Renal cortex interstitium (tissue), 11 donors: ENCODE measurements at regions not wholly inside any gene's neighbourhood (a gene's known extent, or its start where the extent isn't known, plus 50 kb on each side); places are given as distances from the start of the nearest gene placed in this dataset.

ENCODE experiments used
- DNase-seq, 11 donors: peaks; one replicate each; pipeline ENCODE4 v3.0.0-alpha.2; 2013; ENCODE audit warnings: low read depth in 9 of 11, low spot score in 4 of 11; ENCODE audit errors: extremely low read depth in 1 of 11

DNA sequence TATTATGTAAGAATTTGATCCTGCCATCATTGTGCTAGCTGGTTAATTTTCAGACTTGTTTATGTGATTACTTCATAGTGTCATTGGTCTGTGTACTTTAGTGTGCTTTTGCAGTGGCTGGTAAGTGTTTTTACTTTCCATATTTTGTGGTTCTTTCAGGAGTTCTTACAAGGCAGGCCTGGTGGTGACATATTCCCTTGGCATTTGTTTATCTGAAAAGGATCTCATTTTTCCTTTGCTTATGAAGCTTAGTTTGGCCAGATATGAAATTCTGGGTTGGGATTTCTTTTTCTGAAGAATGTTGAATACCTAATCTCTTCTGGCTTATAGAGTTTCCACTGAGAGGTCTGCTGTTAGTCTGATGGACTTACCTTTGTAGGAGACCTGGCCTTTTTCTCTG lies 72.8 kb upstream of the MC4R start:
- no peak for DNase-seq

DNA sequence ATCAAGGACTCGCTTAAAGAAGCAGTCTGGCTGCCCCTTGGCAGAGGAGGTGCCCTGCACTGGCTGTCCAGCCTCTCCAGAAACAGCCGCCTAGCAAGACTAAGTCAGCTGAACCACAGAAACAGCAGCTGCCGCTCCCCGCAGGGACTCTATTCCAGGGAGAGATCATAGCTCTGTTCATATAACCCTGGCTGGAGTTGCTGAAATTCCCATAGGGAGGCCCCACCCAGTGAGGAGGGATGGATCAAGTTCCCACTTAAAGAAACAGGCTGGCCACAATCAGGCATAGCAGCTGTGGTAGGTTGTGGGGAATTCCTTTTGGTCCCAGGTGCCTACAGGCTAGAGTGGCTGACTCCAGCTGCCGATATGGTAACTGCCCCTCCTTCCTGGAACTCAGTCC lies 74.2 kb upstream of the MC4R start:
- no peak for DNase-seq

DNA sequence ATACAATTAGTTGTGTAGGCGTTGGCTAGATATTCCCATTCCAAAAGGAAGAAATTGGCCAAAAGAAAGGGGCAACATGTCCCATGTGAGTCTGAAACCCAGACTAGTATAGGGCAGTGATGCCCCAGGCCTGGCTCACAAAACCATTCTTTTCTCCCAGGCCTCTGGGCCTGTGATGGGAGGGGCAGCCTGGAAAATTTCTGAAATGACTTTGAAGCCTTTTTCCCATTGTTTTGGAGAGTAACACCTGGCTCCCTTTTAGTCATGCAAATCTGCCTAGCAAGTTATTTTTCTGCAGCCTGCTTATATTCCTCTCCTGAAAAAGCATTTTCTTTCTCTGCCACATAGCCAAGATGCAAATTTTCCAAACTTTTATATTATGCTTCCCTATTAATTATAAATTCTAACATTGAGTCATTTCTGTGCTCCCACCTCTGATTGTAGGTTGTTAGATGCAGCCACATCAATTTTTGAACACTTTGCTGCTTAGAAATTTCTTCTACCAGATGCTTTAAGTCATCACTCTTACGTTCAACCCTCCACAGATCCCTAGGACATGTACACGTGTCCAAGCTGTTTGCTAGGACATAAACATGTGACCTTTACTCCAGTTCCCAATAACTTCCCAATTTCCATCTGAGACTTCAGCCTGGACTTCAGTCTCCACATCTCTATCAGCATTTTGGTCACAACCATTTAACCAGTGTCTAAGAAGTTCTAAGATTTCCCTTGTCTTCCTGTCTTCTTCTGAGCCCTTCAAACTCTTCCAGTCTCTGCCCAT lies 76.1 kb upstream of the MC4R start:
- no peak for DNase-seq

DNA sequence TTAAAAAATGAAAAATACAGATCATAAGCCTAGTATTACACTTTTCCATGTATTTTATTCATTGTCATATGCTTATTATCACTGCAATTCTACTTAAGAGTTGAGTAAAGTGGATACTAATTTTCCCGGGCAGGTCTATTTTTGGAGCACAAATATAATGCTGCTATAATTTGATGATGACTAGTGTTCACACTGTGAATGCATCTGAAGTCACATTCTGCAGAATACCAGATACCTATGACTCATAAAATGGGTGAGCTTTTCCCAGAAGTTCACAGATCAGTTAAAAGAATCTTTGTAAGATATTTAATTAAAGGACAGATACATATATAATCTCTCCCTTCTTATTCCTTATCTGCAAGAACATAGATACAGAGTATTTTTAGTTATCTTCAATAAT lies 79.8 kb upstream of the MC4R start:
- DNase-seq, result no peak

DNA sequence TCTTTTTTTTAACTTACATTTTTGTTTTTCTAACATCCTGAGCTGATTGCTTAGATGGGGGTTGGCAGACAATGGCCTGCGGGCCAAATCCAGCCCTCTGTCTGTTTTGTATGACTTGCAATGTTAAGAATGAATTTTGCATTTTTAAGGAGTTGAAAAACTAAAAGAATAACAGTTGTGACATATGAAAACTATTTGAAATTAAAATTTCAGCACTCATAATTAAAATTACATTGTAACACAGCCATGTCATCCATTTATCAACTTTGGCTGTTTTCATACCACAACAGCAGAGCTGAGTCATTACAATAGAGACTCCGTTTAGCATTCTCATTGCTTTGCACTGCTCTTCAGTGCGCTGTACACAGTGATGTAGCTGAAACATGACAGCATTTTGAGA lies 94.1 kb upstream of the MC4R start:
- DNase-seq, result no peak

DNA sequence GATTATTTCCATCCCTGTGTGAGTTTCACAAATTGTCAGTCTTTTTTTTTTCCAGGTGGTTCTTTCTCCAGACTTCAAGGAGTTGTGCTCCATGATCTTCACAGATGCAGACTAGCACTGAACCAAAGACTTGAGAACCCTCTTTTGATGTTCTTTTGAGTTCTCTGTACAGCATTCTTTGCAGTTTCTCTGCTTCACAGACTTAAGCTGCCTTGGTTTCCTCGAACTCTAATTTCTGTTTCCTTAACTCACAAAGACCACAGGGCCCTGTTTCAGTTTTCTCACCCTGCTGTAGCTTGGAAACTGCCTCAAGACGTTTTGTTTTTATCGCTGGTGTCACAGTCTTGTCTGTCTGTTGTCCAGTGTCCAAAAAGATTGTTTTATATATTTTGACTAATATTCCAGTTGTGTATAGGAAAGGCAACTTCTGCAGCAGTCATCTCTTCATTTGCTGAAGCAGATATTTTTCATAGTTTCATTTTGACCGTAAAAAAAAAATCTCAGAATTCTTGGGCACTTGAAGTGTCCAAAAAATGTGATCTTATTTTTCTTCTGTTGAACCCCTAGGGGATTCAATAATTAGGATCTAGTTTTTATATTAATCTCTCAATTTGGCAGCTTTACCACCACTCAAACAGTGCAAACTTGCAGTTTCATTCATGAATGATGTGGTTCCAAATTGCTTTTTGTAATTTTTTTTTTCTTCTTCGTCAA lies 97.0 kb upstream of the MC4R start:
- no peak for DNase-seq

DNA sequence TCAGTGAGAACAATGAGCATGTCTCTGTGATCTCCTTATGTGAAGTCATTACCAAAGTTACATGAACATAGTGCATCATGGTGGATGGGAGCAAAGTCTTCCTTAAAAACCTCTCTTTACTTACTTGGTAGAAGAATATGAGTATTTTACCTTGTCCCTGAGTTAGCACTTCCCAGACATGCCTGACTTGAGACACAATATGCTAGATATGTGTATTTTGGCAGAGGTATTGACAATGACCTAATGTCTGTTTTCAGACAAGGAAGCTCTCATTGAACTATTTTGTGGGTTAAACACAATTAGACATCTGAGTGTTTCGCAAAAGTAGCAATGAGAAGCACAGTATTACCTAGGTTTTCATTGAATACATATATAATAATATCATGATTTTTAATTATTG lies 99.1 kb upstream of the MC4R start:
- DNase-seq, result no peak

DNA sequence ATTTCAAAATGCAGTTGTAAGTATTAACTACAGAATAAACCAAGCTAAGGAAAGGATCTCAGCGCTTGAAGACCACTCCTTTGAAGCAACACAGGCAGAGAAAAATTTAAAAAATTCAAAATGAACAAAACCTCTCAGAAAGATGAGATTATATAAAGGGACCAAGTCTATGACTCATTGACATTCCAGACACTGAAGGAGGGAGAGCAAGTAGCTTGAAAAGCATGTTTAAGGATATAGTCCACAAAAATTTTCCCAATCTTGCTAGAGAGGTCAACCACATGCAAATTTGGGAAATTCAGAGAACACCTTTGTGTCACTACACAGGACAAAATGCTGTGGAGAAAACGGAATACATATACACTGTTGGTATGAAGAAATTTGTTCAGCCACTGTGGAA lies 112.6 kb upstream of the MC4R start:
- no peak for DNase-seq

DNA sequence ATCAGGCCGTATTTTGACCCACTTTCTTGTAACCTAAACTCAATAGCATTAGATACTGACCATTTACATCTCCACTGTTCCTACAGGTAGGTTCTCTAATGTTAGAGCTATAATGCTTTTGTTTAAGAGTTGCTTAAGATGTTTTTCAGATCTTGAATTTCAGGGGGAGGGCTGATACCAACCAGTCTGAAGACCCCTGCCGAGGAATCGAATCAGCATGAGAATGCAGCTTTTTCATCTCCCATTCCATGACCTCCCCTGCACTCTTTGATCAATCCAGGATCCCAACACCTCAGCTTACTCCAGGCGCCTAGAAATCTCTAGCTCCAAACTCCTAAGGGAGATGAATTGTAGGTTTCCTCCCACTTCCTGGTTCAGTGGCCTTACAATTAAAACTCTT lies 120.5 kb upstream of the MC4R start:
- DNase-seq, result no peak

DNA sequence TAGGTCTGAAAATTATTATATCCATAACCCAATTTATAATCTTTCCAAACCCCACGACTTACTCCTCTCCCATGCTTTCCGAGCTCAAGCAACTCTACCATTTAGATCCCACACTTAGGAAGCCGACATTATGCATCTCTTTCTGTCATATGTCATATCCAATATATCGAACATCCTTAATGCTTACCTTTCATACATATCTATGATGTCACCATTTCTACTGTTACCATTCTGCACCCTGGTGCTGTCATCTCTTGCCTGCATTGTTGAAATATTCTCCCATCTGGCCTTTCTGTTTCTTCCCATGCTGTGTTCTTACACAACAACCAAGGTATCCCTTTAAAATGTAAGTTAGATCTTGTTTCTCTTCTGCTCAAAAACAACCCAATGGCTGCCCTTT lies 127.1 kb upstream of the MC4R start:
- no peak for DNase-seq

DNA sequence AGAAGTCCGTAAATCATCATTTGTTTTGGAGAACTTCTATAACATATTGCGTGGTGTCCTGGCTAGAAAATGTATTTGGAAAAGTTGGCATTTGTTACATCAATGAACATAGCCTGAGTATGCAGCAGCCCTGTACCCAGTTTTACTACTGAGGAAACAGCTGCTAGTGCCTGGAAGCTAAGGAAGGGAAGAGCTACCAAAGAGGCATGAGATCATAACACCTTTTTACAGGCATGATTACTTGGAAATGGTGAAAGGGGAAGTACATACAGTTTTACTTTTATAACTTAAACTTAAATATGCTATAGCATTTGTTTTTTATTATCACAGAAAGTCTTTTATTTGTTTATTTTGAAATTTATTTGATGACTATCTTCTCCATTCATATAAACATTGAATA lies 128.4 kb upstream of the MC4R start:
- DNase-seq, result no peak

DNA sequence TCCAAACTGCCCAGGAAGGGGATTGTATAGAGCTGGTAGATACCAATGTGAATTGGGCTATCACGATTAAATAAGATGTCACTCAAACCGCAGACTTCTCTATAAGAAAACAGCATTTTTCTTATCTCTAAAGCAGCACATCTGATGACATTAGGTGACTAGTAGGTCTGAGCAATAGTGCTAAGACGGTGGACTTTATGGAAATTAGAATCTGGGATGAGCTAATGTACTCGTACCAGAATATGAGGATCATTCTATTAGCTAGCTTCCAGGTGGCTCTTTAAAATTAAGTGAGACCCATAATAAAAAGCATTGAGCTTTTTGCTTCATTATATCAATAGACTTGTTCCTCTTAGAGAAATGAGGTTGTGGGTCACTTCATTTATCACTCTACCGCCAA lies 130.0 kb upstream of the MC4R start:
- DNase-seq, result no peak

DNA sequence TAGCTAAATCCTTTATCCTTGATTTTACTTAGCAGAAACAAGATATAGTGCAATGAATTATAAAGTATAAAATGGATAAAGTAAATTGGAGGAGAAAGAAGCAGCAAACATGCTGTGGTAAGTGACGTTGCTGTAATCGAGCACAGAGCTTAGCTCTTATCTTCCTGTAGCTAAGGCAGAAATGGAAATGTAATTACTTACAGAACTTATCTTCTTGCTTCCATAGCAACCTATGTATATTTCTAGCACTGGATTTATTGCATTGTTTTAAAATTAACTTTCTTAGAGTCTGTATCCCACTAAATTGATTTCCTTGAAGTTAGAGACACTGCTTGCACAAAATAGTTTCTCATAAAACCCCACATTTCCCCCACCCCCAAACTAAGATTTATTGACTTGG lies 130.6 kb upstream of the MC4R start:
- DNase-seq, result no peak

DNA sequence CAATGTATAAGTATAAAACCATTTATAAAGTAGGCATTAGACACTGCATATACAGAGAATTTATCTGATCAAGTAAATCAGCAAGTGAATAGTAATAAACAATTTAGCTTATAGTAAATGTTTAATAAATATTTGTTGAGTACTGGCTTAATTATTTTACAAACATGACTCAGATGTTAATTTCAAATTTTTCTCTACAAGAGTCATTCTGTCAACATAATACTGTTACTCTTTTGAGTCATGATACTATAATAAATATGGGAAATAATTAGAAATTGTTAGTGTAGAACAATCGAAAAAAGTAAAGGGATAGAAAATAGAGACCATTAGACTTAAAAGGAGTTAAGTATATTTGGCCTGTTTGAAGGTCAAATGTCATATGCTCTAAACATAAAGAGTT lies 133.6 kb upstream of the MC4R start:
- DNase-seq, result no peak

DNA sequence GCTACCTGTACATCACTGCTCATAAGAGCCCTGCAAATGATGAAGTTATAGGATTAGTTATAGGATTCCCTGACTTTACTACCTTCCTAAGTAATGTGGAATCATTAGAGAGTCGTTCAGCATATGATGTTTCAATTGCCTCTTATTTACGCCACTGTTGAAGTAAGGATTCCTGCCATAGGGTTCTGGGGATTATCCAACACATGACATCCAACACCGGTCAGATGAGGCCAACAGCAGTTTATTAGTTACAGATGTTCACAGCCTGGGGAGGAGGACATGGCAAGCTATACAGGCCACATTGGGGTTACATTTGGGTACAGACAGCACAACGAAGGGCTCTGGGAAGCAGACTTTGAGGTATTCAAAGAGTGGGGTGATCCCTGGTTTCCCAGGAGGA lies 134.1 kb upstream of the MC4R start:
- no peak for DNase-seq

DNA sequence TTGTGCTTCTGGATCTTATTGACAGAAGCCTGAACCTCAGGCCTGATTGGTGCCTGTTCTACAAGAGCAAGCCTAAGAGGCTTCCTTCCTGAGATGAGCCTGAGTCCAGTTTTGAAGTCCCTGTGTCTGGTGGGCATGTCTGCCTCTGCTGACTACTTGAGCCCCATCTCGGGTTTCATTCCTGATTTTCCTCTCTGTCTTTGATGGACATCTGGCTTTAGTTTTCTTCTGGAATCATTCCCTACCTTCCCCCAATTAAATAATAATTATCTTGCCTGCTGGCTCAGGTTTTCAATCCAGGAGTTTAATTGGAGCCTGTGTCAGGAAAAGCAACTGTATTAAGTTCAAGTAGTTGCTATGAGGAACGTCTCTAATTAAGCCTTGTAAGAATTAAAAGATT lies 135.5 kb upstream of the MC4R start:
- no peak for DNase-seq

DNA sequence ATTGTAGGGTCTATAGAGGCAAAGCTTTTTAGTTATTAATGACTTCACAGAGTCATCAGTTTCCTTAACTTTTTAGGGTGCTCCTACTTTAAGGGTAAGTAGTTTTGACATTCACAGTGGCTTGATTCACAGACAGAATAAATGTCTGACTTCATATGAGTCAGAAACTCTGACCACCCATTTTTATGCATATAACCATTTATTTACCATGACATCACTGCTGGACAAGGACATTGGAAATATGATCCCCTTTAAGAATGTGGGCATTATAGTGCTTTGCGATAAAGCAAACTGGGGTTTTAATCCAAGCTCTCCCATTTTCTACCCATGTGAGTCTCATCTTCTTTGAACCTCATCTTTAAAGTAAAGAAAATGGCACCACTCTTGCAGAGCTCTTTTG lies 162.0 kb upstream of the MC4R start:
- no peak for DNase-seq

DNA sequence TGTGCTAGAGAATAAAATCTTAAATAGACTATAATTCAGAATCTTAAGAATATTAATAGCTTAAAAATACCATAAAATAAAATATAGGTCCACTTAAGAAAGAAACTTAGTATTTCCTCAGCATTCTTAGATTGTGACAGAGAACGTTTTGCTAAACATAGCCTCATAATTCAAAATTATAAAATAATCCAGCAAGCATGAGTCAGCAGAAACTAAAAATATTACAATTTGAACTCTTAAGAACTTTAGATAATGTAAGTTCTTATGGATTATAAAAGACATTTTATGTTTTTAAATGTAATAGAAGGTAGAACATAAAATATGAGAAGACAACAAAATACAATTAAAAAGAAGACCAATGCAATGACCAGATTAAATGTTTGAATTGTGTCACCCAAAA lies 164.5 kb upstream of the MC4R start:
- DNase-seq, result no peak

DNA sequence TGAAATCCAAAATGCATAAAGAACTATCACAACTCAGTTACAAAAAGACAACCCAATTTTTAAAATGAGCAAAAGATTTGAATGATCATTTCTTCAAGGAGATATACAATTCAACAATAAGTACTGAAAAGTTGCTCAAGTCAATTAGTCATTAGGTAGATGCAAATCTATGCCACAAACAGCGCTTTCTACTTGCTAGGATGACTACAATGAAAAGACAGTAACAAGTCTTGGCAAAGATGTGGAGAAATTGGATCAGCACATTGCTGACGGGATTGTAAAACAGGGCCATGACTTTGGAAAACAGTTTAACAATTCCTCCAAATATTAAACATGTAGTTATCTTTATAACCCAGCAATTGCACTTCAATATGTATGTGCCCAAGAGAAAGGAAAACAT lies 166.3 kb upstream of the MC4R start:
- DNase-seq, result no peak

DNA sequence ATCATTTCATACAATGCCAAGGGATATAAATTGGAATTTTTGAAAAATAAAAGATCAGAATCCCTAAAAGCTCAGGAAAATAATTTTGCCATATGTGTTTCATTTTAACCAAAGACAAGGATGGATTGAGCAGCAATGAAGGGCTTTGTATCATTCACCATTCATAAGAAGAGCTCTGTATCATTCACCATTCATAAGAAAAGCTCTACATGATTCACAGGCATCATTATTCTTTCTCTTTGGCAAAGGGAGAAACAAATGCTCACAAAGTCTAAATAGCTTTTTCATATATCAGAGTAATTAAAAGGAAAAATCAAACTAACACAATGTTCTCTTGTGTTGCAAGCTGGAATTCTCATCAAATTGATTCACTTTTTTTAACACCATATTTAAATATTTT lies 169.1 kb upstream of the MC4R start:
- no peak for DNase-seq

DNA sequence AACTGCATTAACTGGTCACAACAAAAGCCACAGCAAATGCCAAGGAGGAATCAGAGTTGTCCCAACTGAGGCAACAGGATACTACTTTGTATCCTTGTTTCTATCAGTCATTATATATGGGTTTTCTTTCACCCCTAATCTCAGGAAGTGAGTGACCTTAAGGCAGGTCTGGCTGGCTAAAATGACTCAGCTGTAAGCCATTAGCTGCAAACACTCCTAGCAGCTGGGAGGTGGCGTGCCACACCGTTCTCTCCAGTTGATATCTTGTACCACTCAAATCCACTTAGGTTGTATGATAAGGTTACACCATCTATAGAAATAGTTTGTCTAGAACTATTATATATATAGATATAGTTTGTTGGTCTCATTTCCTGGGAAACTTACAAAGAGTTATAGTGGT lies 171.1 kb upstream of the MC4R start:
- DNase-seq, result no peak
